CD4-positive, alpha-beta T cell (primary cell): ENCODE measurements at regions not wholly inside any gene's neighbourhood (a gene's known extent, or its start where the extent isn't known, plus 50 kb on each side); places are given as distances from the start of the nearest gene placed in this dataset.

Experiments
- ATAC-seq: fragments of 200-7000 bp; cut with Tn5 transposase; one replicate; pipeline ENCODE4 v1.10.0; 2022; ENCODE audit warnings: mild to moderate bottlenecking; ENCODE audit not compliant: poor library complexity
- CTCF ChIA-PET: fragments of 350-600 bp; sonication (Branson Sonifier 250); formaldehyde crosslinking; loops from one replicate; lab custom pipeline; 2021; ENCODE audit warnings: antibody characterized with exemption, inconsistent platforms; lab: Charles Lee
- POLR2A ChIA-PET: fragments of 350-600 bp; sonication (Branson Sonifier 250); formaldehyde crosslinking; loops from one replicate; lab custom pipeline; 2021; ENCODE audit warnings: antibody characterized with exemption, inconsistent platforms; lab: Charles Lee
- DNase-seq, 14 experiments: peaks; one replicate each; pipeline ENCODE4 v3.0.0-alpha.2; 2013 to 2020; ENCODE audit warnings: mixed read lengths in 2 of 14
- H3K27ac ChIP-seq, 2 donors: one replicate each; pipeline versions ENCODE4 v1.5.1 to v1.7.0; 2013; ENCODE audit warnings: low read length in 2 of 2, low read depth in 1 of 2, mild to moderate bottlenecking in 1 of 2
- H3K27me3 ChIP-seq, 2 experiments: 1 replicate in 1 of 2; 2 replicates in 1 of 2; pipeline versions ENCODE4 v1.6.1 to v1.7.0; 2013; ENCODE audit warnings: low read length in 2 of 2, control low read depth in 1 of 2, mild to moderate bottlenecking in 1 of 2, moderate library complexity in 1 of 2; ENCODE audit not compliant: insufficient read depth in 2 of 2, control insufficient read depth in 1 of 2
- H3K36me3 ChIP-seq: one replicate; pipeline ENCODE4 v1.6.1; 2013; ENCODE audit warnings: low read length, control low read depth; ENCODE audit not compliant: insufficient read depth
- H3K4me1 ChIP-seq: one replicate; pipeline ENCODE4 v1.6.1; 2013; ENCODE audit warnings: low read length, control low read depth; ENCODE audit not compliant: insufficient read depth
- H3K4me3 ChIP-seq: one replicate; pipeline ENCODE4 v1.5.1; 2013; ENCODE audit warnings: mild to moderate bottlenecking, low read length, moderate library complexity
- H3K9me3 ChIP-seq, 2 experiments: 1 replicate in 1 of 2; 2 replicates in 1 of 2; pipeline versions ENCODE4 v1.6.1 to v1.7.0; 2013; ENCODE audit warnings: low read length in 2 of 2, mild to moderate bottlenecking in 2 of 2, control low read depth in 1 of 2, moderate library complexity in 1 of 2; ENCODE audit not compliant: control insufficient read depth in 1 of 2, insufficient read depth in 1 of 2
- H3K27ac Mint-ChIP-seq: one replicate; pipeline ENCODE4 v1.8.0; 2020; ENCODE audit warnings: mixed read lengths
- H3K27me3 Mint-ChIP-seq: one replicate; pipeline ENCODE4 v1.8.0; 2021; ENCODE audit warnings: mixed read lengths
- H3K36me3 Mint-ChIP-seq: one replicate; pipeline ENCODE4 v1.8.0; 2021; ENCODE audit warnings: low read depth, mixed read lengths
- H3K4me1 Mint-ChIP-seq: one replicate; pipeline ENCODE4 v1.8.0; 2021; ENCODE audit warnings: low read depth, mixed read lengths
- H3K4me3 Mint-ChIP-seq: one replicate; pipeline ENCODE4 v1.8.0; 2020; ENCODE audit warnings: mild to moderate bottlenecking, mixed read lengths
- H3K9me3 Mint-ChIP-seq: one replicate; pipeline ENCODE4 v1.8.0; 2020; ENCODE audit warnings: mixed read lengths
- CTCF ChIP-seq: fragments of 200-600 bp; IDR thresholded peaks from one replicate; pipeline ENCODE4 v1.8.0; 2022; ENCODE audit warnings: antibody characterized with exemption, mild to moderate bottlenecking
- intact Hi-C, 2 experiments: fragments of 100-400 bp; cut with DNase I in 1 of 2; cut with micrococcal nuclease in 1 of 2; formaldehyde crosslinking; loops; one replicate each; pipeline versions ENCODE4 v1.15.1 to v1.9.0; 2023 to 2025; cut with DNase I, micrococcal nuclease

- ATAC-seq = no peak
- Histone ChIP-seq H3K4me1 (no peaks in the 10 kb centered on the region), H3K27me3 (no peaks in the 10 kb centered on the region), H3K27ac (no peak overlapping the region), H3K4me3 (no peak overlapping the region), H3K9me3 (peaks cover 0 to 3% of the 10 kb centered on the region in 2 experiments), H3K36me3 (no peaks in the 10 kb centered on the region)
- TF ChIP-seq CTCF = no peak
- Mint-ChIP-seq H3K36me3 (no peaks in the 10 kb centered on the region), H3K4me1 (no peaks in the 10 kb centered on the region), H3K27me3 (peaks cover 5% of the 10 kb centered on the region), H3K9me3 (no peaks in the 10 kb centered on the region), H3K4me3 (no peak overlapping the region), H3K27ac (no peak overlapping the region)
- DNase-seq = no peak
- ChIA-PET CTCF (no interaction called here), POLR2A (no interaction called here)
- intact Hi-C loops = no loop called here
Measured at GRCh38 chr14:36014236-36014635, 162.3 kb downstream of the PTCSC3 start.

GRCh38 chr14:36013483-36013882 is 163.0 kb downstream of the PTCSC3 start:
- no peak overlapping the region for H3K27ac Mint-ChIP-seq
- intact Hi-C loops = no loop called here
- no peaks in the 10 kb centered on the region for H3K4me1 Mint-ChIP-seq
- POLR2A ChIA-PET = no interaction called here
- Histone ChIP-seq H3K4me3 (no peak overlapping the region), H3K27ac (no peak overlapping the region), H3K27me3 (no peaks in the 10 kb centered on the region), H3K36me3 (no peaks in the 10 kb centered on the region), H3K4me1 (no peaks in the 10 kb centered on the region), H3K9me3 (peaks cover 0 to 3% of the 10 kb centered on the region in 2 experiments)
- TF ChIP-seq CTCF = no peak
- DNase-seq (no peak), ATAC-seq (no peak)
- peaks cover 9% of the 10 kb centered on the region for H3K27me3 Mint-ChIP-seq
- no peaks in the 10 kb centered on the region for H3K36me3 Mint-ChIP-seq
- no peak overlapping the region for H3K4me3 Mint-ChIP-seq
- CTCF ChIA-PET = no interaction called here
- H3K9me3 Mint-ChIP-seq = no peaks in the 10 kb centered on the region

GRCh38 chr14:36012621-36013020 is 163.9 kb downstream of the PTCSC3 start:
- ChIA-PET CTCF (no interaction called here), POLR2A (no interaction called here)
- no peaks in the 10 kb centered on the region for H3K27me3 ChIP-seq
- no peak for TF ChIP-seq CTCF
- no peaks in the 10 kb centered on the region for H3K4me1 ChIP-seq
- intact Hi-C loops = no loop called here
- Mint-ChIP-seq H3K27ac (no peak overlapping the region), H3K9me3 (no peaks in the 10 kb centered on the region), H3K36me3 (no peaks in the 10 kb centered on the region), H3K27me3 (peaks cover 9% of the 10 kb centered on the region), H3K4me1 (no peaks in the 10 kb centered on the region), H3K4me3 (no peak overlapping the region)
- no peaks in the 10 kb centered on the region for H3K36me3 ChIP-seq
- H3K27ac ChIP-seq = no peak overlapping the region
- peaks cover 0 to 3% of the 10 kb centered on the region in 2 experiments for H3K9me3 ChIP-seq
- H3K4me3 ChIP-seq = no peak overlapping the region
- DNase-seq = no peak
- ATAC-seq = no peak
